SKM-1 treated with dmso at 0.1 percent for 144 hours (cell line): ENCODE measurements at regions not wholly inside any gene's neighbourhood (a gene's known extent, or its start where the extent isn't known, plus 50 kb on each side); places are given as distances from the start of the nearest gene placed in this dataset.
"Not testable (repeated sequence)": the region's sequence is repeated elsewhere in the genome, so short reads cannot be mapped to it uniquely, and the experiment has no call there.

ENCODE experiments used
- DNase-seq: peaks from one replicate; lab custom pipeline; 2025; ENCODE audit not compliant: unreplicated experiment; lab: John Stamatoyannopoulos, UW

GRCh38 chr17:73887739-73888138 is 243.5 kb upstream of the SDK2 start:
- no peak for DNase-seq

DNA sequence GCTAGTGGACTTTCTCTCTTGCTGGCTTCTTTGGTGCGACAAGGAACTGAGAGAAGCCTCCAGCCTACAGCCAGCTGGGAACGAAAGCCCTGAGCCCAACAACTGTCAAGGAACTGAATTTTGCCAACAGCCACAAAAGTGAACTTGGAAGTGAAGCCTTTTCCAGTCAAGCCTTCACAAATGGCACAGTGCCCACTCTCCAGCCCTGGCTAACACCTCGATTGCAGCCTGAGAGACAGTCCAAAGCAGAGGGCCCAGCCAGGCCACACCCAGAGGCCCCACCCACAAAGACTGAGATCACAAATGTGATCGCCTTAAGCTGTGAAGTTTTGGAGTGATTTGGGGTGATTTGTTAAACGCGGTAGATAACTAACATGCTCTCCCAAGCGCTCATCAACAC is 244.6 kb upstream of the SDK2 start:
- no peak for DNase-seq

DNA sequence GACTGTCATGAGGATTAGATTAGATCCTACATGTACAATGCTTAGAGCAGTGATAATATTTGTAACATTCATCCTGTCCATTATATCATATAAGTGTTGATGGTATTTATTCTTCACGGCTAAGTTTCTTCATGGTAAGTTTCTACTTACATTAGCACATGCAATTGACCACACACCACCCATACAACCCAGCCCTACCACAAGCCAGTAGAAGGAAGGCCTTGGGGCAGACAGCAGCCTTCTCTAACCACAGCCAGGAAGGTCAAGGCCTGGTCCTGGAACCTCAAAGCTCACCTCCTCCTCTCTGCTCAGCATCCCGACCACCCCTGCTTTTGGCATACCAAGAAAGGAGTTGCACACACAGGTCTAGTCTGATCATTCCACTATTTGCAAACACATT is 245.2 kb upstream of the SDK2 start:
- DNase-seq, result no peak

GRCh38 chr17:73890831-73891405 is 246.7 kb upstream of the SDK2 start:
- no peak for DNase-seq

GRCh38 chr17:73895157-73895556 is 250.9 kb upstream of the SDK2 start:
- no peak for DNase-seq

- no peak for DNase-seq
These were observed 252.7 kb upstream of the SDK2 start for GRCh38 chr17:73896966-73897365.

DNA sequence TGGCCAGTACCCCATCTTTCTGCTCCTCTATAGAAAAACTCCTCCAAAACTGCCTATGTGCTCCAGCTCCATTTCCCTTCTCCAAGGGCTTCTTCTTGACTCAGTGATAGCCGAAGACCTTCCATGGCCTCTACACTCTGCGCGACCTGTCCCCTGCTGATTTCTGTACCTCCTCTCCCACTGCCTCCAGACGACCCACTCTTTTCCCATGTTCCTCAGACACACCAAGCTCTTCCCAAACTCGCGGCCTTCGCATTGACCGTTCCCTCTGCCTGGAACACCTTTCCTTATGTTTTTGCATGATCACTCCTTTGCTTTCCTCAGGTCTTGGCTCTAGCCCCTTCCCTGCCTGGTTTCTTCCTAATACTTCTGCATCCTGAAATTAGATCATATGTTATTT is 255.6 kb upstream of the SDK2 start:
- DNase-seq, result no peak

DNA sequence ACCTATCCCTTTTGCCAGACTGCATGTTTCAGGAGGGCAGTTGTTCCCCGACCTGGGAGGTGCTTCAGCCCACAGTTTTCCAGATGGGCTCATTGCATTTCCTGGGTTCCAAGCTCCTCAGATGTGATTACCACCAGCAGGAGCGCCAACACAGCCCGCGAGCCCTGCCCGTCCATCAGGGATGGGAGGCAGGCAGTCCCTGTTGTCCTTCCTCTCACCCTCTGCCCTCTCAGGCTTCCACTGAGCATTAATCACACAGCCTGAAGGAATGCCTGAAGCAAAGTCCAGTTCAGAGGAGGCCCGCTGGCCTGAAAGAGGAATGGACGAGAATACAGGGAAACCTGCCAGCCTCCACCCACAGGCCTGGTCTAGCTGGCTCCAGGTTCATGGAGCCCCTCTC is 256.3 kb upstream of the SDK2 start:
- DNase-seq, result no peak

DNA sequence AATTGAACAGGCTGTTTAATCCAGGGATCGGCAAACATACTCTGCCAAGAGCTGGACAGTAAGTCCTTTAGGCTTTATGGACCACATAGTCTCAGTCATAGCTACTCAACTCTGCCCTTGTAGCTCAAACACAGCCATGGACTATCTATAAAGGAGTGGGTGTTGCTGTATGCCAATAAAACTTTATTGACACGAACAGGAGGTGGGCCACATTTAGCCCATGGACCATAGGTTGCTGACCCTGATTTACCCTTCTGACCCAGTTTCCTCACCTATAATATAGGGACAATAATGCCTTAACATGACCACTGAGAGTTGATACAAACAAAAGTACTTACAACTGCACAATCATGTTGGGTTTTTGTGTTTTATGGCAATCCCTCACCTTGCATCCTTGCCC is 257.0 kb upstream of the SDK2 start:
- no peak for DNase-seq

GRCh38 chr17:73901661-73902415 is 257.6 kb upstream of the SDK2 start:
- no peak for DNase-seq

DNA sequence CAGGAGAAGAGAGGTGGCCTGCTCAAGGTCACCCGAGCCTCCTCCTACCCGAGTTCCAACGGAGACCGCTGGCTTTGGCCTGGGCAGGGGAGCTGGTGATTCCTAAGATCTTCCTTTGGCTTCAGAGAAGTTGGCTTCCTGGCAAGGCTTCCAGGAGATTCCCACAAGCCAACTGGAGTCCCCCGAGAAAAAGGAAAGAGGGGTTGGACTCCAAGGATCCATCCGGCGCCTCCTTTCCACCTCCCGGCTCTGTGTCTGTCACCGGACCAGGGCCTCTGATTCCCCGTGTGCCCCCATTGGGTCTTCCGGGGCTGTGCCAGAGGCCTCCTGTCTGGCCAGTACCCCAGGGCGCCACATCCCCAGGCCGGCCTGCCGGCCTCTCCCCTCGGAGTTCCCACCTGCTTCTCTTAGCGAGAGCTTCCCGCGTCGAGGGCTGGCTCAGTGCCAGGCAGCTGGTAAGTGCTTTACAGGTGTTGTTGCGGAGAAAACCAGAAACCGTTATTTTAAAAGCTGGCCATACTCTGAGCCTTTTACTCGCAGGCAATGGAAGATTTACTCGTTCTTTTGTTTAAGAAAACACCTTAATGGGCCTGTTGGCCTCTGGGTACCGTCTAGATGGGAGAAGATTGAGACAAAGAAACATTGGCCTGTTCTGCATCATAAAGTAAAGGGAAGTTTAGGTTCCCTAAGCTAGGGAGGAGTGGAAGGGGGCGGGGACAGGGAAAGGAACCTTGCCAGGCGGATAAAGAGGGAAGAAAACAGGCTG is 258.4 kb upstream of the SDK2 start:
- DNase-seq, result no peak

DNA sequence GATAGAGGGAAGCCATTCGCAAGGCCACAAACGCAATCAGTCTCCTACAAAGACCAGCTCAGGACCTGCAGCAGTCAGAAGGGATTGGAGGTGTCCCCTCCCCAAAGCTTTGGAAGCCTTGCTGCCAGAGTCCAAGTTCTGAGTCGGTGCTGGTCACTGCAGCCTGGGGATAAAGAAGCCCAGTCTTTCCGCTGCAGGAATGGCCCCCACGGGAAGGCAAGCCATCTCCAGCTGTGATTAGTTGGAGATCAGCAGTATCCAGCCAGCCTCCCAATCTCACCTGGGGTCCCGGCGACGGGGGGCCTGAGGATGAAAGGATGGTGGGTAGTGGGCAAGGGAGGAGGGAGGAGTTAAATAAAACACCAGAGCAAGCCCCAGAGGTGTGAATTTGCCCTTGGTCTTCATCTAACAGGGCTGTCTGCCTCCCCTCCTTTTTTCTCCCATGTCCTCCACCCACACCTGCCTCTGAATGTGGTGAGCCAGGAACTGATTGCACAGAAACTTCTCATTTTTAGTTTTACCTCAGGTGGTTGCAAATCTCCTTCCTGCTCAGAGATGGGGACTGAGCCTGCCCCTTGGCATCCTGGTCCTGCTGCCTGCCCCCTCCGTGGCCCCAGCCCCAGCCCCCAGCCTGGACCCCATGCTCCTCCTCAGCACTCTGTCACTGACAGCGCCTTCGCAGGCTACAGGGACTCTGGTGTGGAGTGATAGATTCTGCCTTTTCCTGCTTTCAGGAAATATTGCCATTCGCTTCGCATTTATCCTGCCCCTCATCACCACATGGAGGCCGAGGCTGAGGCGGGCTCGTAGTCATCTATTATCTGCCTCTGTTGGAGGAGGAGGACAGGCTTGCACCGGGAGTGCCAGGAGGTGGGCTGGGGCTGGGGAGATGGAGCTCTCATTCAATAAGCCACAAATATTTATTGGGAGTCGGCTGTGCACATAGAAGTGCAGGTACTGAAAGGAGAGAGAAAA is 262.9 kb upstream of the SDK2 start:
- no peak for DNase-seq

- no peak for DNase-seq
These were observed 264.9 kb upstream of the SDK2 start for GRCh38 chr17:73909186-73909585.

DNA sequence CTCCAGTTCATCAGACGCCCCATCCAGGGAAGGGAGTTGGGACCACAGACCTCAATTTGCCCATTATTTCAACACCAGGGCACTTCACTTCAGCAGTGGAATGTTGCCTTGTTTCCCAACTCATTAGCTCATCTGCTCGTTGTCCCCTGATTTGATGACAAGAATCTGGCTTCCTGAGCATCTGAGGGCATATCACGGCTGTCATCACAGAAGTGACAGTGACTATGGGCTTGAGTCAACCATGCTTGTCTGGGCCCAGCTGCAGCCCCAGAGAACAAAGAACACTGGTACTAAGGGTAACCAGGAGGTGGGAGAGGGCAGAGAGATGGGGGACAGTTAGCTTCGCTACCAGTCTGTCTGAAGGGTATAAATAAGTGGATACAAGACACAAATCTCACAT is 266.0 kb upstream of the SDK2 start:
- no peak for DNase-seq

GRCh38 chr17:73910821-73911515 is 266.7 kb upstream of the SDK2 start:
- no peak for DNase-seq

DNA sequence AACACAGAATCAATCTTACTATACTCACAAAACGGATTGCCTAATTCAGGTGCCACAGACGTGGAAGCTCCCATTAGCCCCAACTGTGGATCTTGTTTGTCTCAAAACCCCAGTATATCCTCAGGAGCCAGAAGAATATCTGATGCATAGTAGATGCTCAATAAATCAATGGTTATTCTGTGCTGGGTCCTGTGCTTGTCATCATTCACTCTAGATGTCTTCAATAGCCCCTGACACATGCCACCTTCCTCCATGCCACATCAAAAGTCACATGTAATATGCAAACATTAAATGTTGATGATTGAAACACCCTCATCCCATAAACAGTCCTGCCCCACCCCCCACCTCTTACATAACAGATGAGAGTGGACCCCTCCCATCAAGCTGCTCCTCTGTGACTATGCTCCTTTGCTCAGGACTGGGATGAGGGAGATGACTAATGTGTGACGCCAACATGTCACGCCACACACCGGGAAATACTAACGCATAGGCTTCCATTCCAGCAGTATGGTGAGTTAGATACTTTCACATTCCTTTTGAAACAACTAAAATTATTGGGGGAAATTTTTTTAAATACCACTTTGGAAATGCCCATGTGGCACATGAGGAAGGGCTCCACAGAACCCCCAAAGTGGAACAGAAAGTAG is 267.6 kb upstream of the SDK2 start:
- no peak for DNase-seq

DNA sequence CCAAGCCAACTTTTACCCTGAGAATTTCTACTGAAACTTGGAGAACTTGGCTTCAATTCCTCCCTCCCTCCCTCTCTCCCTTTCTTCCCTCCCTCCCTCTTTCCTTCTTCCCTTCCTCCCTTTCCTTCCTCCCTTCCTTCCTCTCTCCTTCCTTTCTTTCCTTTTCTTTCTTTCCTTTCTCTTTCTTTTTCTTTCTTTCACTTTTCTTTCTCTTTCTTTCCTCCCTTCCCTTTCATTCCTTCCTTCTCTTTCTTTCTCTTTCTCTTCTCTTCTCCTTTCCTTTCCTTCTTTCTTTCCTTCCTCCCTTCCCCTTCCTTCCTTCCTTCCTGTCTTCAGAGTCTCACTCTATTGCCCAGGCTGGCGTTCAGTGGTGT is 268.1 kb upstream of the SDK2 start:
- DNase-seq, result no peak

GRCh38 chr17:73914536-73915274 is 270.5 kb upstream of the SDK2 start:
- DNase-seq, result no peak

DNA sequence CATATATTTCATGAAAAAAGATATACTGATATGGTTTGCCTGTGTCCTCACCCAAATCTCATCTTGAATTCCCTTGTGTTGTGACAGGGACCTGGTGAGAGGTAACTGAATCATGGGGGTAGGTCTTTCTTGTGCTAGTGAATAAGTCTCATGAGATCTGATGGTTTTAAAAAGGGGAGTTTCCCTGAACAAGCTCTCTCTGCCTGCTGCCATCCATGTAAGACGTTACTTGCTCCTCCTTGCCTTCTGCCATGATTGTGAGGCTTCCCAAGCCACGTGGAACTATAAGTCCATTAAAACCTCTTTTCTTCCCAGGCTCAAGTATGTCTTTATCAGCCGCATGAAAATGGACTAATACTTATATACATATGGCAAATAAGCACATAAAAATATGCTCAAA is 274.8 kb upstream of the SDK2 start:
- not testable (repeated sequence) for DNase-seq
